Spleen (tissue), 7 donors: ENCODE measurements at regions not wholly inside any gene's neighbourhood (a gene's known extent, or its start where the extent isn't known, plus 50 kb on each side); places are given as distances from the start of the nearest gene placed in this dataset.

Source experiments
- CTCF ChIP-seq, 11 experiments: fragments of 200-600 bp in 7 of 11; fragments of 450-650 bp in 4 of 11; sonication (generic) in 4 of 11; IDR thresholded peaks in 8 of 11; conservative IDR thresholded peaks in 3 of 11; 1 replicate in 7 of 11; 2 replicates in 4 of 11; pipeline versions ENCODE4 v1.4.0 to v1.8.0; 2016 to 2021; ENCODE audit warnings: antibody characterized with exemption in 11 of 11, inconsistent platforms in 4 of 11, mild to moderate bottlenecking in 1 of 11
- POLR2A ChIP-seq, 3 donors: fragments of 450-650 bp; IDR thresholded peaks; one replicate each; pipeline ENCODE4 v1.5.1; 2017; ENCODE audit warnings: antibody characterized with exemption in 3 of 3, mild to moderate bottlenecking in 1 of 3
- donor health status: DM: no; HTN: no; CAD: no; lungs with moderate emphysema.
- donor health status: DM: no; HTN: no; CAD: no.
- donor health status: DM: no; HTN: no; CAD: no.

- TF ChIP-seq CTCF (IDR thresholded peaks at IDR 0.05 in 8 of 11, conservative IDR thresholded peaks at IDR 0.05 in 3 of 11) (no peak), POLR2A (IDR thresholded peaks at IDR 0.05) (no peak)
Measured at GRCh38 chr2:162928356-162928755, 89.8 kb upstream of the KCNH7 start.
